Nephron progenitor cell (in vitro differentiated cells): ENCODE measurements at regions not wholly inside any gene's neighbourhood (a gene's known extent, or its start where the extent isn't known, plus 50 kb on each side); places are given as distances from the start of the nearest gene placed in this dataset.

Experiments used
- DNase-seq: peaks from one replicate; pipeline ENCODE4 v3.0.0; 2021
- H3K27ac Mint-ChIP-seq: 2 replicates; pipeline ENCODE4 v1.8.0; 2021; ENCODE audit warnings: mild to moderate bottlenecking, moderate library complexity, mixed read lengths
- H3K27me3 Mint-ChIP-seq: 2 replicates; pipeline ENCODE4 v1.8.0; 2021; ENCODE audit warnings: mild to moderate bottlenecking, low read depth, mixed read lengths; ENCODE audit not compliant: poor library complexity
- H3K36me3 Mint-ChIP-seq: 2 replicates; pipeline ENCODE4 v1.8.0; 2021; ENCODE audit warnings: low read depth, mixed read lengths
- H3K4me1 Mint-ChIP-seq: 2 replicates; pipeline ENCODE4 v1.8.0; 2021; ENCODE audit warnings: mixed read lengths
- H3K4me3 Mint-ChIP-seq: 2 replicates; pipeline ENCODE4 v1.8.0; 2021; ENCODE audit warnings: mild to moderate bottlenecking, moderate library complexity, mixed read lengths
- H3K9me3 Mint-ChIP-seq: 2 replicates; pipeline ENCODE4 v1.8.0; 2021; ENCODE audit warnings: mild to moderate bottlenecking, moderate library complexity, mixed read lengths
- TF ChIP-seq, protein P1 (sequence below): fragments of 200-600 bp; sonication (generic); IDR thresholded peaks from 2 replicates; pipeline ENCODE4 v1.5.0; 2021; ENCODE audit warnings: antibody characterized with exemption

DNA sequence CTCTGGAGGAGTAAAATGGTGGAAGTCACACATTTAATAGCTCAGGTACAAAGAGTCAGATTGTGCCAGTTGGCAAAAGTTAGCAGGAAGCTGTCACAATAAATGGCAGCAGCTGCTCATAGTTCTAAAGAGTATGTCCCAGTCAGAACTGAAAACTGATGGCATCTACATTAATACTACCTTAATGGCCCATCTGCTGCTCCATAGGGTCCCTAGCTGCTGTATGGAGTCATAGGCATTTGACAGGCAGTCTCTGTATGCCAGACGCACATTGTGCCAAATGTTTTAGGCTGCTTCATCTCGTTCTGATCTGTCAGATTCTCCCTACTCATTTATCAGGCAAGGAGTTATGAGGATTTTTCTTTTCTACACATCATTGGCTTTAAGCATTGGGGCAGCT lies 515.8 kb upstream of the ARRDC3 start:
- DNase-seq = no peak

DNA sequence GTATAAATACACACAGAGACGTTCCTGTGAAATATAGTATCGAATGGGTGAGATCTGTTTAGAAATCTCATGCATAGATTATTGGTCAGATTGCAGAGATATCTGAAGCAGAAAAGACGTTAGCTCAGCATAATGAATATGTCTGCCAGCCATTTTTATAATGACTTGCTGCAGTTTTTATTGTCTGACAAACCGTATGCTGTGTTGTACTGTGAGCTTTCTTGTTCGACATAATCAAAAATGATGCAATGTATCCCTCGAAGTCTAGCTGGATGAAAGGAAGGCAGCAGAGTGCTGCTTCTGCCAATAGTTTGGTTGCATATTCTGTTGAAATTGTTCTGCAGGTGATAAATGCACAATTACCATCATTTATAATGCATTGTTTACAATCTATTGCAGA lies 514.9 kb upstream of the ARRDC3 start:
- TF ChIP-seq, protein P1, sequence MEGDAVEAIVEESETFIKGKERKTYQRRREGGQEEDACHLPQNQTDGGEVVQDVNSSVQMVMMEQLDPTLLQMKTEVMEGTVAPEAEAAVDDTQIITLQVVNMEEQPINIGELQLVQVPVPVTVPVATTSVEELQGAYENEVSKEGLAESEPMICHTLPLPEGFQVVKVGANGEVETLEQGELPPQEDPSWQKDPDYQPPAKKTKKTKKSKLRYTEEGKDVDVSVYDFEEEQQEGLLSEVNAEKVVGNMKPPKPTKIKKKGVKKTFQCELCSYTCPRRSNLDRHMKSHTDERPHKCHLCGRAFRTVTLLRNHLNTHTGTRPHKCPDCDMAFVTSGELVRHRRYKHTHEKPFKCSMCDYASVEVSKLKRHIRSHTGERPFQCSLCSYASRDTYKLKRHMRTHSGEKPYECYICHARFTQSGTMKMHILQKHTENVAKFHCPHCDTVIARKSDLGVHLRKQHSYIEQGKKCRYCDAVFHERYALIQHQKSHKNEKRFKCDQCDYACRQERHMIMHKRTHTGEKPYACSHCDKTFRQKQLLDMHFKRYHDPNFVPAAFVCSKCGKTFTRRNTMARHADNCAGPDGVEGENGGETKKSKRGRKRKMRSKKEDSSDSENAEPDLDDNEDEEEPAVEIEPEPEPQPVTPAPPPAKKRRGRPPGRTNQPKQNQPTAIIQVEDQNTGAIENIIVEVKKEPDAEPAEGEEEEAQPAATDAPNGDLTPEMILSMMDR = no peak
- no peaks in the 10 kb centered on the region for H3K36me3 Mint-ChIP-seq
- no peak overlapping the region for H3K27ac Mint-ChIP-seq
- no peak for DNase-seq
- no peak overlapping the region for H3K4me3 Mint-ChIP-seq
- H3K27me3 Mint-ChIP-seq = no peaks in the 10 kb centered on the region
- H3K4me1 Mint-ChIP-seq = no peaks in the 10 kb centered on the region
- H3K9me3 Mint-ChIP-seq = no peaks in the 10 kb centered on the region

More for the DNA sequence above, 515.8 kb upstream of the ARRDC3 start:
- H3K9me3 Mint-ChIP-seq = no peaks in the 10 kb centered on the region
- no peak overlapping the region for H3K4me3 Mint-ChIP-seq
- H3K27me3 Mint-ChIP-seq = no peaks in the 10 kb centered on the region
- TF ChIP-seq, protein P1 = no peak
- no peak overlapping the region for H3K27ac Mint-ChIP-seq
- H3K36me3 Mint-ChIP-seq = no peaks in the 10 kb centered on the region
- H3K4me1 Mint-ChIP-seq = no peaks in the 10 kb centered on the region

DNA sequence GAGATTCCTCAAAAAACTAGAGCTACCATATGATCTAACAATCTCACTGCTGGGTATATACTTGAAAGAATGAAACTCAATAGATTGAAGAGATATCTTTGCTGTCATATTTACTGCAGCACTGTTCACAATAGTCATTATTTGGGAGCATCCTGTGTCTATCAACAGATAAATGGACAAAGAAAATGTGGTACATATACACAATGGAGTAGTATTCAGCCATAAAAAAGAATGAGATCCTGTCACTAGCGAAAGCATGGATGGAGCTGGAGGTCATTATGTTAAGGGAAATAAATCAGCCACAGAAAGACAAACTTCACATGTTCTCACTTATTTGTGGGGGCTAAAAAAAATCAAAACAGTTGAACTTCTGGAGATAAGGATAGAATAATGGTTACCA lies 505.7 kb upstream of the ARRDC3 start:
- TF ChIP-seq, protein P1 = no peak
- peaks cover 5% of the 10 kb centered on the region for H3K4me1 Mint-ChIP-seq
- H3K27me3 Mint-ChIP-seq = no peaks in the 10 kb centered on the region
- DNase-seq = no peak
- no peak overlapping the region for H3K4me3 Mint-ChIP-seq
- peaks cover 4% of the 10 kb centered on the region for H3K9me3 Mint-ChIP-seq
- H3K36me3 Mint-ChIP-seq = no peaks in the 10 kb centered on the region
- no peak overlapping the region for H3K27ac Mint-ChIP-seq

DNA sequence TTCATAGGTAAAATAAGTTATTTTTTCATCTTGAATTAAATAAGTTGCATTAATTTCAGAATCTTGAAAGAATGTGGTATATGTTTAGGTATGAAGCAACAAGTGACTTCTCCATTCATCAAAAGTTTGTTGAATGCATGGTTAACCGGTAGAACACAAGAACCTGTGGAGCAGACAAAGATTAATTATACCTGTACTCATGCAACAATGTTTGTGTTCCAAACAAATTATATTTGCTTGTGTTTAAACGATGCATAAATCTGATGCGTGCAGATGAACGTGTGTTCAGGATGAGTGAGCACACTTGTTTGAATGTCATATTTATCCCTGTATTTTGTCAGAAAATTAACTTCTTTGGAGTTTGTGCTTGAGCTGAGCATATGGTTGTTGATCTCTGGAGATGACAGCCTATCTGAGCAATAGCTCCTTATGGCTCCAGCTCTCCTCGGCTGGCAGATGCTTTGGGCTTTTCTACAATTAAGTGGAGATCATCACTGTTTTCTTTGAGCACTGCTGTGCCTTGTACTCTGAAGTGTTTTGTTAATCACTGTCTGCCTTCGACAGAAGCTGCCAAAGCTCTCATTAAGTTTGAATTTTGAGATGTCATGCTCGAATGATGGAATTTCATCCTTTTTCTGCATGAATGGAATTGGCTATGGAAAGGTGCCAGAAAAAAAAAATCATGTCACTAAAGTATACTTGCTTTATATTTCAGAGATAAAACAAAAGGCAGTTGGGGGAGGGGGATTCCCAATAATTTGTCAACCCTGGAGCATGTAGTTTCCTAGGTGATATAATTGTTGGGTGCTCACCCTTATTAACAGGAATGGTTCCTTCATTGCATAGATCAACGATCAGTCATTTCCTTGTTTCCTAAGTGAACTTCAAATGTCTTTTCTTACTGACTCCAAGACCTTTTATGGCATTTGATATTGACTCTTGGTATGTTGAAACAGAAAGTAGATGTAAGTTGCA lies 502.5 kb upstream of the ARRDC3 start:
- Mint-ChIP-seq H3K4me1 (peaks cover 5% of the 10 kb centered on the region), H3K36me3 (no peaks in the 10 kb centered on the region), H3K9me3 (peaks cover 4% of the 10 kb centered on the region), H3K27ac (no peak overlapping the region), H3K27me3 (no peaks in the 10 kb centered on the region), H3K4me3 (no peak overlapping the region)
- DNase-seq = no peak
- TF ChIP-seq, protein P1 = no peak

DNA sequence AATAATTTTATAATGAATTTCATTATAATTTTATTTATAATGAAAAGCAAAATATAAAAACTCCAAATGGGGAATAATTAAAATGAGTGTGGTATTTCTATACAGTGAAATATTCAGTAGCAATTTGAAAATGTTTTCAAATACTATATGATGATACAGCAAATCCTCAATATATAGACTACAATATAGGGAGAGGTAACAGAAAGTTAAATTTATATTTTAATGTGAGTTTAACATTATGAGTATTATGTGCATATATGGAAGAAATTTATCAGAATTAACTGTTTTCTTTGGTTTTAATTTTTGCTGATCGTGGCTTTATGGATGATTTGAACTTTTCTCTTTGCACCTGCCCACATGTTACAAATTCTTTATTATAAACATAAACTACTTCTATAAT lies 500.9 kb upstream of the ARRDC3 start:
- no peak overlapping the region for H3K4me3 Mint-ChIP-seq
- H3K27ac Mint-ChIP-seq = no peak overlapping the region
- no peaks in the 10 kb centered on the region for H3K36me3 Mint-ChIP-seq
- peaks cover 4% of the 10 kb centered on the region for H3K27me3 Mint-ChIP-seq
- no peak for DNase-seq
- H3K9me3 Mint-ChIP-seq = peaks cover 4% of the 10 kb centered on the region
- peaks cover 5% of the 10 kb centered on the region for H3K4me1 Mint-ChIP-seq
- TF ChIP-seq, protein P1 = no peak
